Activated gamma-delta T cell treated with Interleukin-2 at 50 U/mL for 16 hours (primary cell): ENCODE measurements at regions not wholly inside any gene's neighbourhood (a gene's known extent, or its start where the extent isn't known, plus 50 kb on each side); places are given as distances from the start of the nearest gene placed in this dataset.

Experiments used
- DNase-seq: peaks from one replicate; pipeline ENCODE4 v3.0.0-alpha.2; 2020

- DNase-seq: no peak
These were observed 232.5 kb downstream of the BCL11B start for GRCh38 chr14:99039331-99040041.

- no peak for DNase-seq
These were observed 231.9 kb downstream of the BCL11B start for GRCh38 chr14:99040052-99040451.

- DNase-seq: no peak
These were observed 231.3 kb downstream of the BCL11B start for GRCh38 chr14:99040711-99041110.

- no peak for DNase-seq
These were observed 230.7 kb downstream of the BCL11B start for GRCh38 chr14:99041141-99041819.

- no peak for DNase-seq
These were observed 230.2 kb downstream of the BCL11B start for GRCh38 chr14:99041820-99042174.

GRCh38 chr14:99042381-99043266 is 229.4 kb downstream of the BCL11B start:
- DNase-seq: no peak

- no peak for DNase-seq
These were observed 228.8 kb downstream of the BCL11B start for GRCh38 chr14:99043267-99043615.

GRCh38 chr14:99043756-99044155 is 228.2 kb downstream of the BCL11B start:
- no peak for DNase-seq

GRCh38 chr14:99047441-99048031 is 224.5 kb downstream of the BCL11B start:
- DNase-seq: no peak

- no peak for DNase-seq
These were observed 221.7 kb downstream of the BCL11B start for GRCh38 chr14:99050309-99050708.

- no peak for DNase-seq
These were observed 219.5 kb downstream of the BCL11B start for GRCh38 chr14:99052467-99052866.

GRCh38 chr14:99055019-99055418 is 217.0 kb downstream of the BCL11B start:
- no peak for DNase-seq

- DNase-seq: peak; percentile 76
These were observed 216.2 kb downstream of the BCL11B start for GRCh38 chr14:99055816-99056215.

GRCh38 chr14:99057576-99058083 is 214.4 kb downstream of the BCL11B start:
- DNase-seq: no peak

- no peak for DNase-seq
These were observed 213.5 kb downstream of the BCL11B start for GRCh38 chr14:99058542-99058941.

GRCh38 chr14:99062216-99062615 is 209.8 kb downstream of the BCL11B start:
- DNase-seq: no peak

GRCh38 chr14:99062772-99063418 is 209.1 kb downstream of the BCL11B start:
- no peak for DNase-seq

- no peak for DNase-seq
These were observed 208.3 kb downstream of the BCL11B start for GRCh38 chr14:99063620-99064225.

GRCh38 chr14:99064262-99064954 is 207.6 kb downstream of the BCL11B start:
- no peak for DNase-seq

GRCh38 chr14:99065551-99065950 is 206.4 kb downstream of the BCL11B start:
- no peak for DNase-seq

- DNase-seq: no peak
These were observed 205.6 kb downstream of the BCL11B start for GRCh38 chr14:99066378-99066777.
